ENCODE measurements at regions not wholly inside any gene's neighbourhood (a gene's known extent, or its start where the extent isn't known, plus 50 kb on each side); places are given as distances from the start of the nearest gene placed in this dataset.

- no peaks in the 10 kb centered on the region for H3K36me3 ChIP-seq (ENCODE audit: control insufficient read depth in 4 of 4, insufficient read depth in 3 of 4, low read depth in 1 of 4, low read length in 3 of 4)
- DNase-seq (ENCODE audit: low spot score), result no peak
- TF ChIP-seq FOXA1 (IDR thresholded peaks at IDR 0.05), result no peak
- no peak for TF ChIP-seq RXRA (IDR thresholded peaks at IDR 0.05)
- TF ChIP-seq ZBTB33 (IDR thresholded peaks at IDR 0.05), result no peak
- TF ChIP-seq MAX (IDR thresholded peaks at IDR 0.05), result no peak
- no peak for TF ChIP-seq NR2F2 (IDR thresholded peaks at IDR 0.05)
- TF ChIP-seq CTCF (IDR thresholded peaks at IDR 0.05; ENCODE audit: low read depth, low read length, missing input control), result no peak
- no peak for TF ChIP-seq YY1 (IDR thresholded peaks at IDR 0.05)
- H3K27me3 ChIP-seq (ENCODE audit: control insufficient read depth in 4 of 4, insufficient read depth in 4 of 4, low read length in 3 of 4), result no peaks in the 10 kb centered on the region
- H3K4me1 ChIP-seq (ENCODE audit: control insufficient read depth in 4 of 4, insufficient read depth in 4 of 4, low read length in 3 of 4), result no peaks in the 10 kb centered on the region
- WGBS, result 77% methylated on average over 11 of the region's 11 CpGs
- H3K4me3 ChIP-seq (ENCODE audit: low read depth in 1 of 3, low read length in 3 of 3), result no peak overlapping the region
- H3K9me3 ChIP-seq (ENCODE audit: control insufficient read depth in 4 of 4, low read length in 3 of 4), result no peaks in the 10 kb centered on the region
- H3K27ac ChIP-seq (ENCODE audit: low read depth in 1 of 2, low read length in 2 of 2), result no peak overlapping the region
- no peak overlapping the region for H3K9ac ChIP-seq (ENCODE audit: low read depth in 1 of 2, low read length in 2 of 2)
Observed at GRCh38 chr13:111042661-111043226, 72.4 kb upstream of the ARHGEF7 start.

- 59% methylated on average over 7 of the region's 7 CpGs for WGBS
- no peak overlapping the region for H3K9ac ChIP-seq (ENCODE audit: low read depth in 1 of 2, low read length in 2 of 2)
- DNase-seq (ENCODE audit: low spot score), result no peak
- no peak overlapping the region for H3K4me3 ChIP-seq (ENCODE audit: low read depth in 1 of 3, low read length in 3 of 3)
- no peaks in the 10 kb centered on the region for H3K9me3 ChIP-seq (ENCODE audit: control insufficient read depth in 4 of 4, low read length in 3 of 4)
- TF ChIP-seq HNF4A (conservative IDR thresholded peaks at IDR 0.05), result no peak
- no peak for TF ChIP-seq MAX (IDR thresholded peaks at IDR 0.05)
- no peak for TF ChIP-seq EGR1 (IDR thresholded peaks at IDR 0.05; ENCODE audit: low read depth in 2 of 2)
- no peak for TF ChIP-seq ZBTB33 (IDR thresholded peaks at IDR 0.05)
- TF ChIP-seq SP1 (IDR thresholded peaks at IDR 0.05), result no peak
- TF ChIP-seq TAF1 (conservative IDR thresholded peaks at IDR 0.05), result no peak
- TF ChIP-seq REST (IDR thresholded peaks at IDR 0.05), result no peak
- no peak for TF ChIP-seq FOXA1 (IDR thresholded peaks at IDR 0.05)
- TF ChIP-seq CTCF (IDR thresholded peaks at IDR 0.05; ENCODE audit: low read depth, low read length, missing input control), result no peak
- no peak for TF ChIP-seq FOXA2 (IDR thresholded peaks at IDR 0.05)
- TF ChIP-seq JUND (IDR thresholded peaks at IDR 0.05), result no peak
- no peak for TF ChIP-seq YY1 (IDR thresholded peaks at IDR 0.05)
- no peak for TF ChIP-seq RXRA (IDR thresholded peaks at IDR 0.05)
- TF ChIP-seq NR2F2 (IDR thresholded peaks at IDR 0.05), result no peak
- TF ChIP-seq RAD21 (IDR thresholded peaks at IDR 0.05), result no peak
- no peak for TF ChIP-seq HNF4G (IDR thresholded peaks at IDR 0.05)
- no peak for TF ChIP-seq ATF3 (IDR thresholded peaks at IDR 0.05)
- no peak for TF ChIP-seq GABPA (IDR thresholded peaks at IDR 0.05 in 1 of 2, conservative IDR thresholded peaks at IDR 0.05 in 1 of 2)
- no peaks in the 10 kb centered on the region for H3K36me3 ChIP-seq (ENCODE audit: control insufficient read depth in 4 of 4, insufficient read depth in 3 of 4, low read depth in 1 of 4, low read length in 3 of 4)
- H3K27me3 ChIP-seq (ENCODE audit: control insufficient read depth in 4 of 4, insufficient read depth in 4 of 4, low read length in 3 of 4), result no peaks in the 10 kb centered on the region
- H3K4me1 ChIP-seq (ENCODE audit: control insufficient read depth in 4 of 4, insufficient read depth in 4 of 4, low read length in 3 of 4), result no peaks in the 10 kb centered on the region
- H3K27ac ChIP-seq (ENCODE audit: low read depth in 1 of 2, low read length in 2 of 2), result no peak overlapping the region
Observed at GRCh38 chr13:111040830-111041229, 74.3 kb upstream of the ARHGEF7 start.

Measured in liver (tissue), 8 donors.